ENCODE measurements at regions not wholly inside any gene's neighbourhood (a gene's known extent, or its start where the extent isn't known, plus 50 kb on each side); places are given as distances from the start of the nearest gene placed in this dataset.

GRCh38 chr12:93039062-93039461, 110.0 kb upstream of the EEA1 start:
- Mint-ChIP-seq H3K4me3 (ENCODE audit: unreplicated experiment) (no peak overlapping the region), H3K9me3 (ENCODE audit: low read depth) (no peaks in the 10 kb centered on the region), H3K4me1 (ENCODE audit: low read depth) (peaks cover 3% of the 10 kb centered on the region), H3K36me3 (ENCODE audit: low read depth) (no peaks in the 10 kb centered on the region), H3K27ac (ENCODE audit: unreplicated experiment) (no peak overlapping the region), H3K27me3 (ENCODE audit: low read depth) (no peaks in the 10 kb centered on the region)
- TF ChIP-seq CTCF (IDR thresholded peaks at IDR 0.05) = no peak
- DNase-seq (ENCODE audit: low spot score) = no peak

GRCh38 chr12:93039930-93040329, 110.8 kb upstream of the EEA1 start:
- DNase-seq (ENCODE audit: low spot score) = no peak
- Mint-ChIP-seq H3K36me3 (ENCODE audit: low read depth) (no peaks in the 10 kb centered on the region), H3K27ac (ENCODE audit: unreplicated experiment) (no peak overlapping the region), H3K4me1 (ENCODE audit: low read depth) (peaks cover 3% of the 10 kb centered on the region), H3K9me3 (ENCODE audit: low read depth) (no peaks in the 10 kb centered on the region), H3K27me3 (ENCODE audit: low read depth) (no peaks in the 10 kb centered on the region), H3K4me3 (ENCODE audit: unreplicated experiment) (no peak overlapping the region)
- TF ChIP-seq CTCF (IDR thresholded peaks at IDR 0.05) = no peak

- Mint-ChIP-seq H3K9me3 (ENCODE audit: low read depth) (no peaks in the 10 kb centered on the region), H3K4me1 (ENCODE audit: low read depth) (peaks cover 3% of the 10 kb centered on the region), H3K27ac (ENCODE audit: unreplicated experiment) (no peak overlapping the region), H3K27me3 (ENCODE audit: low read depth) (no peaks in the 10 kb centered on the region), H3K4me3 (ENCODE audit: unreplicated experiment) (no peak overlapping the region), H3K36me3 (ENCODE audit: low read depth) (no peaks in the 10 kb centered on the region)
- DNase-seq (ENCODE audit: low spot score) = no peak
- TF ChIP-seq CTCF (IDR thresholded peaks at IDR 0.05) = no peak
Measured at GRCh38 chr12:93040367-93040766, 111.3 kb upstream of the EEA1 start.

GRCh38 chr12:93041416-93041815, 112.3 kb upstream of the EEA1 start:
- H3K36me3 Mint-ChIP-seq (ENCODE audit: low read depth) = no peaks in the 10 kb centered on the region
- H3K27ac Mint-ChIP-seq (ENCODE audit: unreplicated experiment) = no peak overlapping the region
- no peak for TF ChIP-seq CTCF (IDR thresholded peaks at IDR 0.05)
- H3K4me3 Mint-ChIP-seq (ENCODE audit: unreplicated experiment) = no peak overlapping the region
- no peak for DNase-seq (ENCODE audit: low spot score)
- H3K9me3 Mint-ChIP-seq (ENCODE audit: low read depth) = no peaks in the 10 kb centered on the region
- no peaks in the 10 kb centered on the region for H3K27me3 Mint-ChIP-seq (ENCODE audit: low read depth)
- H3K4me1 Mint-ChIP-seq (ENCODE audit: low read depth) = peaks cover 3% of the 10 kb centered on the region

- Mint-ChIP-seq H3K4me3 (ENCODE audit: unreplicated experiment) (no peak overlapping the region), H3K27ac (ENCODE audit: unreplicated experiment) (no peak overlapping the region), H3K9me3 (ENCODE audit: low read depth) (peaks cover 2% of the 10 kb centered on the region), H3K27me3 (ENCODE audit: low read depth) (no peaks in the 10 kb centered on the region), H3K4me1 (ENCODE audit: low read depth) (peaks cover 3% of the 10 kb centered on the region), H3K36me3 (ENCODE audit: low read depth) (no peaks in the 10 kb centered on the region)
- no peak for TF ChIP-seq CTCF (IDR thresholded peaks at IDR 0.05)
- no peak for DNase-seq (ENCODE audit: low spot score)
Measured at GRCh38 chr12:93042283-93042682, 113.2 kb upstream of the EEA1 start.
